OCI-LY1 (cell line): ENCODE measurements at regions not wholly inside any gene's neighbourhood (a gene's known extent, or its start where the extent isn't known, plus 50 kb on each side); places are given as distances from the start of the nearest gene placed in this dataset.

Source experiments
- EZH2 ChIP-seq: fragments of 200-600 bp; sonication (generic), shearing (Covaris generic); IDR thresholded peaks from 2 replicates; pipeline ENCODE4 v1.8.0; 2017; ENCODE audit warnings: borderline replicate concordance, mixed run types, mild to moderate bottlenecking, antibody characterized with exemption, low read length, moderate library complexity, mixed read lengths
- TF ChIP-seq, protein P1 (sequence below): fragments of 200-600 bp; sonication (generic), shearing (Covaris generic); IDR thresholded peaks from 2 replicates; pipeline ENCODE4 v1.5.1; 2017; ENCODE audit warnings: mild to moderate bottlenecking, antibody characterized with exemption, low read length, moderate library complexity, mixed read lengths

DNA sequence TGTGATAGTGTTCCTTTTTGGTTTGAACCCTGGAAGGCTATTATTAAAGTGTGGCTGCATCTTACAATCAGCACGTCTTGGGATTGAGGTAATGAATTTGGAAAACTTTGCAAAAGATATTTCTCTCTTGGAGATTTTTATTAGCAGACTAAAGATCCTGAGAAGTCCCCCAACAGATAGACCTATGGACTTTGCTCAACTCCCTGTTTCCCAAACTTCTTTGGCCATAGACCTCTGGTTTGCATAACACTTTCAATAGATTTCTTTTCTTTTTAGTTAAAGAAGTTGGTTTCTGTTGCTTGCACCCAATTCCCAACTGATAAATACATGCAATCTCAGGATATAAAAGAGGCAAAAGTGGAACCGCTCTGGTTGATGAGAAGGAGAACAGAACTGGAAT, 465.8 kb upstream of the PROK2 start:
- TF ChIP-seq, protein P1, sequence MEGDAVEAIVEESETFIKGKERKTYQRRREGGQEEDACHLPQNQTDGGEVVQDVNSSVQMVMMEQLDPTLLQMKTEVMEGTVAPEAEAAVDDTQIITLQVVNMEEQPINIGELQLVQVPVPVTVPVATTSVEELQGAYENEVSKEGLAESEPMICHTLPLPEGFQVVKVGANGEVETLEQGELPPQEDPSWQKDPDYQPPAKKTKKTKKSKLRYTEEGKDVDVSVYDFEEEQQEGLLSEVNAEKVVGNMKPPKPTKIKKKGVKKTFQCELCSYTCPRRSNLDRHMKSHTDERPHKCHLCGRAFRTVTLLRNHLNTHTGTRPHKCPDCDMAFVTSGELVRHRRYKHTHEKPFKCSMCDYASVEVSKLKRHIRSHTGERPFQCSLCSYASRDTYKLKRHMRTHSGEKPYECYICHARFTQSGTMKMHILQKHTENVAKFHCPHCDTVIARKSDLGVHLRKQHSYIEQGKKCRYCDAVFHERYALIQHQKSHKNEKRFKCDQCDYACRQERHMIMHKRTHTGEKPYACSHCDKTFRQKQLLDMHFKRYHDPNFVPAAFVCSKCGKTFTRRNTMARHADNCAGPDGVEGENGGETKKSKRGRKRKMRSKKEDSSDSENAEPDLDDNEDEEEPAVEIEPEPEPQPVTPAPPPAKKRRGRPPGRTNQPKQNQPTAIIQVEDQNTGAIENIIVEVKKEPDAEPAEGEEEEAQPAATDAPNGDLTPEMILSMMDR: no peak
- no peak for TF ChIP-seq EZH2
